DOHH2 (cell line): ENCODE measurements at regions not wholly inside any gene's neighbourhood (a gene's known extent, or its start where the extent isn't known, plus 50 kb on each side); places are given as distances from the start of the nearest gene placed in this dataset.

Source experiments
- H3F3A ChIP-seq: fragments of 200-600 bp; sonication (generic), shearing (Covaris generic); 2 replicates; pipeline ENCODE4 v1.6.0; 2016; ENCODE audit warnings: antibody characterized with exemption, mild to moderate bottlenecking; ENCODE audit not compliant: control insufficient read depth, insufficient read depth
- H3K27ac ChIP-seq: fragments of 200-600 bp; sonication (generic); 2 replicates; pipeline ENCODE4 v1.5.1; 2014; ENCODE audit warnings: low read depth, mild to moderate bottlenecking, low read length, moderate library complexity
- H3K27me3 ChIP-seq: fragments of 200-600 bp; sonication (generic); 2 replicates; pipeline ENCODE4 v1.6.1; 2014; ENCODE audit warnings: mild to moderate bottlenecking, low read length, mixed read lengths; ENCODE audit not compliant: control insufficient read depth
- H3K36me3 ChIP-seq: fragments of 200-600 bp; sonication (generic); 2 replicates; pipeline ENCODE4 v1.6.1; 2014; ENCODE audit warnings: mild to moderate bottlenecking, low read length, moderate library complexity, mixed read lengths; ENCODE audit not compliant: control insufficient read depth
- H3K4me1 ChIP-seq: fragments of 200-600 bp; sonication (generic); 2 replicates; pipeline ENCODE4 v1.6.1; 2014; ENCODE audit warnings: mild to moderate bottlenecking, low read length, mixed read lengths; ENCODE audit not compliant: control insufficient read depth
- H3K4me2 ChIP-seq: fragments of 200-600 bp; sonication (generic); 2 replicates; pipeline ENCODE4 v1.6.0; 2014; ENCODE audit warnings: mild to moderate bottlenecking, low read length, moderate library complexity
- H3K4me3 ChIP-seq: fragments of 200-600 bp; sonication (generic); 2 replicates; pipeline ENCODE4 v1.5.1; 2014; ENCODE audit warnings: mild to moderate bottlenecking, low read length, mixed read lengths
- H3K79me2 ChIP-seq: fragments of 200-600 bp; sonication (generic); 2 replicates; pipeline ENCODE4 v1.6.1; 2014; ENCODE audit warnings: mild to moderate bottlenecking, low read length, mixed read lengths; ENCODE audit not compliant: control insufficient read depth
- H3K9me2 ChIP-seq: fragments of 200-600 bp; sonication (generic); replicated peaks from 2 replicates; pipeline ENCODE4 v1.6.1; 2014; ENCODE audit warnings: mild to moderate bottlenecking, low read length, mixed read lengths; ENCODE audit not compliant: control insufficient read depth
- H3K9me3 ChIP-seq: fragments of 200-600 bp; sonication (generic); 2 replicates; pipeline ENCODE4 v1.6.1; 2014; ENCODE audit warnings: antibody characterized with exemption, low read length, mixed read lengths; ENCODE audit not compliant: control insufficient read depth, insufficient read depth
- H4K20me1 ChIP-seq: fragments of 200-600 bp; sonication (generic); 2 replicates; pipeline ENCODE4 v1.6.0; 2014; ENCODE audit warnings: low read depth, mild to moderate bottlenecking, antibody characterized with exemption, low read length, moderate library complexity; ENCODE audit not compliant: control insufficient read depth, insufficient read depth
- EZH2phosphoT487 ChIP-seq: fragments of 200-600 bp; sonication (generic); IDR thresholded peaks from 2 replicates; pipeline ENCODE4 v1.6.1; 2017; ENCODE audit warnings: borderline replicate concordance, mild to moderate bottlenecking, antibody characterized with exemption, low read length, moderate library complexity, mixed read lengths
- TF ChIP-seq, protein P1 (sequence below): fragments of 200-600 bp; sonication (generic); IDR thresholded peaks from one replicate; pipeline ENCODE4 v1.5.1; 2014; ENCODE audit warnings: antibody characterized with exemption, mild to moderate bottlenecking, low read depth, low read length; ENCODE audit not compliant: poor library complexity, severe bottlenecking

- Histone ChIP-seq H3K9me2 (no peaks in the 10 kb centered on the region), H3K9me3 (peaks cover 6% of the 10 kb centered on the region; the same call in 1 of the 2 replicates), H3F3A (no peaks in the 10 kb centered on the region), H3K36me3 (no peaks in the 10 kb centered on the region), H3K27ac (no peak overlapping the region), H3K4me2 (no peak overlapping the region), H3K27me3 (no peaks in the 10 kb centered on the region), H3K79me2 (no peaks in the 10 kb centered on the region), H3K4me1 (no peaks in the 10 kb centered on the region), H3K4me3 (no peak overlapping the region), H4K20me1 (no peaks in the 10 kb centered on the region)
- TF ChIP-seq EZH2phosphoT487 = no peak
- TF ChIP-seq, protein P1, sequence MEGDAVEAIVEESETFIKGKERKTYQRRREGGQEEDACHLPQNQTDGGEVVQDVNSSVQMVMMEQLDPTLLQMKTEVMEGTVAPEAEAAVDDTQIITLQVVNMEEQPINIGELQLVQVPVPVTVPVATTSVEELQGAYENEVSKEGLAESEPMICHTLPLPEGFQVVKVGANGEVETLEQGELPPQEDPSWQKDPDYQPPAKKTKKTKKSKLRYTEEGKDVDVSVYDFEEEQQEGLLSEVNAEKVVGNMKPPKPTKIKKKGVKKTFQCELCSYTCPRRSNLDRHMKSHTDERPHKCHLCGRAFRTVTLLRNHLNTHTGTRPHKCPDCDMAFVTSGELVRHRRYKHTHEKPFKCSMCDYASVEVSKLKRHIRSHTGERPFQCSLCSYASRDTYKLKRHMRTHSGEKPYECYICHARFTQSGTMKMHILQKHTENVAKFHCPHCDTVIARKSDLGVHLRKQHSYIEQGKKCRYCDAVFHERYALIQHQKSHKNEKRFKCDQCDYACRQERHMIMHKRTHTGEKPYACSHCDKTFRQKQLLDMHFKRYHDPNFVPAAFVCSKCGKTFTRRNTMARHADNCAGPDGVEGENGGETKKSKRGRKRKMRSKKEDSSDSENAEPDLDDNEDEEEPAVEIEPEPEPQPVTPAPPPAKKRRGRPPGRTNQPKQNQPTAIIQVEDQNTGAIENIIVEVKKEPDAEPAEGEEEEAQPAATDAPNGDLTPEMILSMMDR = no peak
Observed at GRCh38 chr2:126029316-126029715, 626.6 kb upstream of the GYPC start.

DNA sequence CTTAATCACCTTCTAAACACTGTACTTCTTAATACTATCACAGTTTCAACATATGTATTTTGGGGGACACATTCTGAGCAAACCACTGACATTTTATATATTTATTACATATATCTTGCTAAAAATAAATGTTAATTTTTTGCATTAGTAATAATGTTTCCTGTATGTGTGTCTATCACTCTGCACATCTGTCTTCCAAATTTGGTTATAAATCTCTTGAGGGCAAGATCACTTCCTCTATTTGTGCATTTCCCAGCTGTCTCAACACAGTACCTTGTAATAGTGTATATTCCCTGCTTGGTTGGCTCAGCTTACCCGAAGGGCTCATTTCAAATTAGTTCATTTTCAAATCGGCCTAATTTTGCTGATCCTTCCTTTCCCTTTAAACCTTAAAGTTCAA, 617.1 kb upstream of the GYPC start:
- Histone ChIP-seq H3K4me1 (peaks cover 62% of the 10 kb centered on the region), H3K9me2 (no peaks in the 10 kb centered on the region), H3F3A (peaks cover 5% of the 10 kb centered on the region), H3K36me3 (no peaks in the 10 kb centered on the region), H3K27me3 (no peaks in the 10 kb centered on the region), H3K4me3 (peak overlapping the region; percentile 63), H3K79me2 (no peaks in the 10 kb centered on the region), H3K27ac (peak overlapping the region; percentile 89), H3K4me2 (peak overlapping the region; percentile 80), H4K20me1 (no peaks in the 10 kb centered on the region), H3K9me3 (0 out of 2 replicates have a peak, but pooled peaks cover 3% of the 10 kb centered on the region)
- TF ChIP-seq, protein P1 = no peak
- no peak for TF ChIP-seq EZH2phosphoT487

- H3K27me3 ChIP-seq = no peaks in the 10 kb centered on the region
- TF ChIP-seq, protein P1 = no peak
- TF ChIP-seq EZH2phosphoT487 = no peak
- H3K36me3 ChIP-seq = no peaks in the 10 kb centered on the region
- H3K4me1 ChIP-seq = peaks cover 55% of the 10 kb centered on the region
- H3K9me2 ChIP-seq = no peaks in the 10 kb centered on the region
- no peak overlapping the region for H3K27ac ChIP-seq
- H4K20me1 ChIP-seq = no peaks in the 10 kb centered on the region
- H3K4me2 ChIP-seq = no peak overlapping the region
- H3K9me3 ChIP-seq = no peaks in the 10 kb centered on the region
- no peaks in the 10 kb centered on the region for H3K79me2 ChIP-seq
- peaks cover 5% of the 10 kb centered on the region for H3F3A ChIP-seq
- H3K4me3 ChIP-seq = no peak overlapping the region
Observed at GRCh38 chr2:126041391-126042047, 614.4 kb upstream of the GYPC start.
